ENCODE measurements at regions not wholly inside any gene's neighbourhood (a gene's known extent, or its start where the extent isn't known, plus 50 kb on each side); places are given as distances from the start of the nearest gene placed in this dataset.
"Not testable (repeated sequence)": the region's sequence is repeated elsewhere in the genome, so short reads cannot be mapped to it uniquely, and the experiment has no call there.

DNA sequence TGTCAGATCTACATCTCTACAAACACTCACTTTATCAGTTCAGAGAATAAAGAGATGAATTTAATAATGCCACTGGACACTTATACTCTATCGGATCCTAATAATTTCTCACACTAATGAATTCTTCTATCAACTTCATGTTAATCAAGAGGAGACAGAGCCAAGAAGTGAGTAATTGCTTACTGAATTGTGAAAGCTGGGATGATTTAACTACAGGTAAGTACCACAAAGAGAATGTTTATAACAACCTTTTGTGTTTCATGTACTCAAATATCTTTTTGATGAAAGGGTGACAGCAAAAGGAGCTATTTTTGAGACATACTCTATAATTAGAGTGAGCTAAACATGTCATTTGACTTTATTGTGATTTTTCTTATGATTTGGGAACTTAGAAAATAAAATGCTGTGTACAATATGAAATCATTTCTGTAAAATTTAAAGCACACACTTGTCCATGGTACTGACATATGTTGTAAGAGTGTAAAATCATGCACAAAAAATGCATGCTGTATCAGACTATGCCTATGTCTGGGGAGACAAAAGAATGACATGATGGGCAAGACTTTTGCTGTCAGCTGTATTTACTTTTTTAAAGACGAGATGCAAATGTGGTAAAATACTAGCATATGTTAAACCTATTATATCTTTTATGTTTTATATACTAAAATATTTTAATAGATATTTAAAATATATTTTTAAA, 361.2 kb downstream of the CCER1 start:
- no peak for DNase-seq (ENCODE audit: low read depth)

DNA sequence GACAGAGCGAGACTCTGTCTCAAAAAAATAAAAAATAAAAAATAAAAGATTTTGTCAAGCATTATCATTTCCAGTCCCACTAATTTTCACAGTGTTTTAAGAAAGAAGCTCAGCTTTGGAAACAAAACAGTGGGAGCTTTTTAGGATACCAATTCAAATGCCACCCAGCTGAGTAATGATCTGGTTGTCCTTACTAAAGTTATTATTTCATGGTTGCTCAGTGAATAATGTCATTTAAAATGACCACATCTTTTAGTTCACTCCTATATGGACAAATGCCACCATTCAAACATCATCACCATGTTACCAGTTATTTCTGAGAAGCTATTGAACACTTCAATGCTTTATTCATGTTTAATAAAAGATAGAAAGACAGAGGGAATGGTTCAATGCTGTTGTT, 365.0 kb downstream of the CCER1 start:
- DNase-seq (ENCODE audit: low read depth): no peak

DNA sequence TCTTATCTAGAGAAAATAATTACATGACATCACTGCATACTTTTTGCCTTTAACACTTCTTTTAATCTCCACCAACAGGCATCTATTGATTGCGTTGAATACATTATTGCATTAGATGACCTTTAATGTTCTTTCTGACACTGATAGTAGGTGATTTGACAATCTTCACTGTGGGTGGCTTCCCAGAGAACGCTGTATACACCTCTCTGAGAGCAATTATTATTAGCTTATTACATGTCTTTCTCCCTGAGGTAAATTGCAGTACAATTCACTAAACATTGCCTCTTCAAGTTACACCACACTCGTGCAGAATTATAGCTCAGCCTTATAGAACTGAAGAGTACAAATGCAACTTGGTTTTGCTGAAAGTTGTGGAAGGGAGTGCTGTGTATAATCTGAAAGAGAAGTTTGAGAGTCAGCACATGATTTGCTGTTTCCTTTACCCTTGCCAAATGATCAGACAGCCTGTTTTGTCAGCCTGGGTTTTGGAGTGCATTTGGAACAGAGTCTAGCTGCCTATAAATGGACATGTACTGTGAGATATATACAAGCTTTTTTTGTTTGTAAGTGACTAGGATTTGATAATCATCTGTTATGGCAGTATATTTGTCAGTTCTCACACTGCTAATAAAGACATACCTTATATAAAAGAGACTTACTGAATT, 369.2 kb downstream of the CCER1 start:
- DNase-seq (ENCODE audit: low read depth): no peak

DNA sequence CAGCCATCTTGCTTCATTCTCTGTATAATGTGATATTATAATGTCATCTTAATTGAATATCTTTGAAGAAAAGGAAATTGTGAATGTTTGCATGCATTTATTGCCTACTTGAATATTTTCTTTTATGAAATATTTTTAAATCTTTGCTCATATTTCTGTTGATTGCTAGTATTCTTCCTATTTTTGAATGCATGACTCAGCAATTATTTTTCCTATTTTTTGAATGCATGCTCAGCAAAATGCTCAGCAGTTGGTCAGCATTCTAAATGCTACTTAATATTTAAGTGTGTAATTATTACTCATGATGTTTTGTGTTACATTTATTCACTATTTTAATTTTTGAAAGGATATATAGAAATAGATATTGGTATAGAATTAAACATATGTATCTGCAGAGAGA, 378.3 kb downstream of the CCER1 start:
- DNase-seq (ENCODE audit: low read depth): no peak

DNA sequence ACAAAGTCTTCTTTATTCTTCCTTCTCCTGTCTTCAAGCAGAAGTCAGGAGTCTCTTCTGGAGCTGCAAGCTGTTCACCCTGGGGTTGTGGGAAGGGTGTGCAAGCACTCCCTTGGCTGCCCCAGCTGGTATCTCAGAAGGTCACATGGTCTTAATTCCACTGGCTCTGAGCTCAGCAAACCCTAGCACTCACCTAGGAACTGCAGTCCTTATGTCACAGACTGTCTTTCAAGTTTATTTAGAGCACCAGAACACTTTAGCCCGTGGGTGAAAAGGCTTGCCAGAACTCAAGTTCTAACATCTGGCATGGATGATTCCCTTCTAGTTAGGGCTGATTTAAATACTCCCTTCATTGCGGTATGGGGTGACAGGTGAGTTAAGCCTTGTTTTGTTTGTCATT, 379.0 kb downstream of the CCER1 start:
- DNase-seq (ENCODE audit: low read depth): no peak

DNA sequence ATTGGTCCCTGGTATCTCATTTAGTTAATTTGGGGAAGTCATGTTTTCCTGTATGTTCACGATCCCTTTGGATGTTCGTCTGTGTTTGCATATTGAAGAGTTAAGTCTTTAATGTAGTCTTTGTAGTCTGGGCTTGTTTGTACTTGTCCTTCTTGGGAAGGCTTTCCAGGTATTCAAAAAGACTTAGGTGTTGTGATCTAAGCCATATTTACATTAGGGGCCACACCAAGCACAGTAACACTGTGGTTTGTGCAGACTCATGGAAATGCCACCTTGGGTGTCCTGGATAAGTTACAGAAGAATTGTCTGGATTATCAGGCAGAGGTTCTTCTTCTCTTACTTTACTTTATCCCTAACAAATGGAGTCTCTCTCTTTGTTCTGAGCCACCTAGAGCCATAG, 380.3 kb downstream of the CCER1 start:
- DNase-seq (ENCODE audit: low read depth): no peak

DNA sequence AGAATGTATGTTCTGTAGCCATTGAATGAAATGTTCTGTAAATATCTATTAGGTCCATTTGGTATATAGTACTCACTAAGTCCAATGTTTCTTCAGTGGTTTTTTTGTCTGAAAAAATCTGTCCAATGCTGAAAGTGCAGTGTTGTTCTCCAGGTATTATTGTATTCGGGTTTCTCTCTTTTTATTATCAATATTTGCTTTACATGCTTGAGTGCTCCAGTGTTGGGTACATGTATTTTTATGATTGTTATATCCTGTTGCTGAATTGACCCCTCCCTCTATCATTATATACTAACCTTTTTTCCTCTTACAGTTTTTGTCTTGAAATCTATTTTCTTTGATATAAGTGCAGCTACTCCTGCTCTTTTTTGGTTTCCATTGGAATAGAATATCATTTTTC, 382.2 kb downstream of the CCER1 start:
- no peak for DNase-seq (ENCODE audit: low read depth)

DNA sequence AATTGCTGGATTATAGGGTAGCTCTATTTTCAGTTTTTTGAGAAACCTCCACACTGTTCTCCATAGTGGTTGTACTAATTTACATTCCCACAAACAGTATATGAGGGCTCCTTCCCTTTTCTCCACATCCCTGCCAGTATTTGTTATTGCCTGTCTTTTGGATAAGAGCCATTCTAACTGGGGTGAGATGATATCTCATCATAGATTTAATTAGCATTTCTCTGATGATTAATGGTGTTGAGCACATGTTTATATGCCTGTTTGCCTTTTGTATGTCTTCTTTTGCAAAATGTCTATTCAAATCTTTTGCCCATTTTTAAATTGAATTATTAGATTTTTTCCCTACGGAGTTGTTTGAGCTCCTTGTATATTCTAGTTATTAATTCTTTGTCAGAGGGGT, 385.3 kb downstream of the CCER1 start:
- DNase-seq (ENCODE audit: low read depth): no peak

DNA sequence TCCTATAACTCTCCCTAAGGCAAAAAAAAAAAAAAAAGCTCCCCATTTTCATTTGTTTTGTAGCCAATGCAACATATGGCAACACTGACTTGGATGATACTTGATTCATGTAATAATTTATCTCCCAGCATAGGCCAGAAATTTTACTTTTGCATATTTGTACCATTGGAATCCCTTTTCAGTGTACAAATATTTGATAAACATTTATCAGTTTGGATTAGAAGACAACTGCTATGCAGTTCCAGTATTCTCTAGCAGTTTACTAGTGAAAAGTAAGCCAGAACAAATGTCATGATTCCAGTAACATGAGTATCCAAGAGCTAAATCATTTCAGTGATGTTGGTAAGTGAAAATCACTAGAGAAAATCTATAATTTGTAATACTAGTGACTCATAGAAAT, 392.3 kb downstream of the CCER1 start:
- no peak for DNase-seq (ENCODE audit: low read depth)

DNA sequence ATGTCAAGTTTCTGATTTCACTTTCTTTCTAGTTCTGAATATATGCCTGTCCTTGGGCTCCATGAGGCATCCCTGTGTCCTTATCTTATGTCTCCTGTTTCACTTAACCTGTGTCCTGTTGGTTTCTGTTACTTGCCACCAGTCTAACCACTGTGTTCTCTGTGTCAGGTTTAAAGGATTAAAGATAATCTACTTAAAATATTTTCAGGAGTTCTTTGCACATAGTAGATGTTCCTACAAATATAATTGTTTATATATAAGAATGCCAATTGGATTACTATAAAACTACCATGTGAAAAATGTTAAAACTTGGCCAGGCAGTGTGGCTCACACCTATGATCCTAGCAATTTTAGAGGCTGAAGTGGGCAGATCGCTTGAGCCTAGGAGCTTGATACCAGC, 406.4 kb downstream of the CCER1 start:
- no peak for DNase-seq (ENCODE audit: low read depth)

DNA sequence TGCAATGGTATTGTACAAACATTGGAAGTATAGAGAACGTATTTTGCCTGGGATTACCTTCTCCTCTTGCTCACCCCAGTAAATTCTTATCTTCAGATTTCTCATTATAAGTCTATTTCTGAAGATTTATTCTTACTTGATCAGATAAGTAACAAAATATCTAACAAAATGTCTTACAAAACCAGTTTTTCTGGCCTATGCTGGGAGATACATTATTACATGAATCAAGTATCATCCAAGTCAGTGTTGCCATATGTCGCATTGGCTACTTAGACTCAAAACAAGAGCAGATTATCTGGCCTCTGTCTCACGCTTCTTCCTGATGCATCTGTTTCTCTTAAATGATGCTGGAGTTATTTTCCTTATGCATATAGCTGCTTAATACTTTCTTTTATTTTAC, 408.5 kb downstream of the CCER1 start:
- no peak for DNase-seq (ENCODE audit: low read depth)

DNA sequence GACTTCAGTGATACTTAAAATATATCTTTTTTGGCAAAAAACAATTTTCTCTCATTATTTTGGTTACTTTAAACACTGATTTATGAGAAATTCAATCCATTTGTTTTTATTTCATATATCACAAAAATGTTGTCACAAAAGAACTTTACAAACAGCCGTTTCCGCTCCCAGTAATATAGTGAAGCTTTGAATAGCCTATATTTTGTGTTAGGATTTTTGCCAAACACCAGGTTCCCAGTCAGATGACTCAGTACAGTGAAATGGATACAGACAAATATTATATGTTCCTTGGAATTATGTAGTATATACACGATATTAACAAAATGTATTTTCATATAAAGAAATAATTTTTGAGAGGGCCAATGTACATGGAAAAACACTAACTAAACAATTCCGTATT, 411.1 kb downstream of the CCER1 start:
- DNase-seq (ENCODE audit: low read depth): no peak

DNA sequence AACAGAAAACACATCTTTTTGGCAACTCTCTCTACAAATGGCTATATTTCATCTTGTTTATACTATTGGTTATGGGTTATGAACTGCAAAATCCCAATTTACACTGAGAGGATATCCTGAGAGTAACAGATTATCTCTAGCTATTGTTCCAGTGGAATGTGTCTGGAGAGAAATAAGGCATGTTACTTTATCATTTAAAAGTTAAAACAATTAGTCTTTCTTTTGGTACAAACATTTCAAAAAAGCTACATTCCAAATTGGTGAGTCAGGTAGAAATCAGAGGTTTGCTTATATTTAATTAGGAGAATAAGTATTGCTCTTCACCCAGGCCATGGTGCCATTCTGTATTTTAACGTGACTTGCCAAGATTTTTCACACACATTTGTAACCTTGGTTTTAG, 411.6 kb downstream of the CCER1 start:
- no peak for DNase-seq (ENCODE audit: low read depth)

DNA sequence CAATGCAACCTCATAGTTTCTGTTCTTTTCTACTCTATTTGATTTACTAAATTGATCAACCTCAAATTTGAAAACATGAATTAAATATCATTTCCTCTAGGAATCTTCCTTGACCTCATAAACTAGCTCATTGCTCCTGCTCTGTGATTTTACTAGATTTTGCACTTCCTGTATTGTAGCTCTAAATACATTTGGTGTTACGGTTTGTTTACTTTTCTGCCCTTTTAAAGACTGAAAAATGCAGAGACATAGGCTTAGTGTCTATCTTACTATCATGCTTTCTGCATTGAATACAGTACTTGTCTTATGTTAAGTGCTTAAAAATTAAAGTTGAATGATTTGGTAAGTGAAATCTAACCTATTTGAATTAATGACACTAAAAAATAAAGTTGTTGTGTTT, 412.1 kb downstream of the CCER1 start:
- DNase-seq (ENCODE audit: low read depth): not testable (repeated sequence)

DNA sequence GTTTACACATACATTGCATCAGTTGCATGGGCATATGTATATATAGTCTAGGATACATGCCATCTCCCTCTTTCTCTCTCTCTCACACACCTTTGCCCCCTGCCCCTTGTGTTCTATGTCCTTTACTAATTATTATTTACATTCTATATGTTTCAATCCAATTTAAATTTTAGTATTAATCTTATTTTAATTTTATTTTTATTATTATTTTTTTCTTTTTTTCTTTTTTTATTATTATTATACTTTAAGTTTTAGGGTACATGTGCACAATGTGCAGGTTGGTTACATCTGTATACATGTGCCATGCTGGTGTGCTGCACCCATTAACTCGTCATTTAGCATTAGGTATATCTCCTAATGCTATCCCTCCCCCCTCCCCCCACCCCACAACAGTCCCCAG, 421.1 kb downstream of the CCER1 start:
- not testable (repeated sequence) for DNase-seq (ENCODE audit: low read depth)

DNA sequence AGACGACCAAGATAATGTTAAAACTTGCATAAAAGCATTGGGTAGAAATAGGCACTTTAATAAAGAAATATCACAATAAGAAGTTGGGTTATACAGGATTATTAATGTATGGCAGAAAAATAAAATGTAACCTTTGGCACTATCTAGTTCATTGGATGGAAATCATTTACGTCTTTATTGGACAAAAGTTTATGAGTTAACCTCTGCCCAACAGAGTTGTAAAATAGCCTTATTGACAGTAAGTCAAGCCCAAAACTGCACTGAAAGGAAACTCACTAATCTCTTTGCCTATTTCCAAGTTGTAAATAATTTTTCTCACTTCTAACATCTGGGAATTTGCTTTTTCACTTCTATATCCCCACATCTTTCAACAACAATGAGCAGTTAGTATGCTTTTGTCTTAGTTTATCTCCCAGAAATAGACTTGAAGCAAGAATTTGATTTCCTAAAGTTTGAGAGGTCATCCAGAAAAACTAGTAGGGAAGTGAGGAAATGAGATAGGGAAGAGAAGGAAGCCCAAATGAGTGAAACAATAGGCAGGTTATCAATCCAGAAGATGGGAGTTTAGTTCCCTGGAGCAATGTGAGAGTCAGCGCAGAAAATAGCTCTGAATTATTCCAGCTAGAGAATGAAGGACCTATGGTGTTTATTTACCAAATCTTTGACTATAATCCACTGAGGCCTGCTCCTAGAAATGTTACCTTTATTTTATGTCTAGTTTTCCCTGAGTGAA, 434.8 kb downstream of the CCER1 start:
- no peak for DNase-seq (ENCODE audit: low read depth)

DNA sequence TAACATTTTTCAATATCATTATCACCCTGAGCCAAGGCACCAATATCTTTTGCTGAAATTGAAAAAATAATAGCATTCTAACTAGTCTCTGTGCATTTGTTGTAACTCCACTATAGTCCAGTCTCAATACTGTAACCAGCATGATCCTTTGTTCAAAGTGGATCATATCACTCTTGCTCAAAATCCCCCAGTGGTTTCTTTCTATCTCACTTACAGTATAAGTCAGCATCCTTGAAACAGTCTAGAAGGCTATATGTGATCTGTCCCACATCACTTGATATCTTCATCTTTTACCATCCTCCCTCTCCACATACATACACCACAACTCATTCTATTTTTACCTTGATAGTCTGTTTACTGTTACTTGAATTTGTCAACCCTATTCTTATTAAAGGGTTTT, 435.7 kb downstream of the CCER1 start:
- DNase-seq (ENCODE audit: low read depth): no peak

DNA sequence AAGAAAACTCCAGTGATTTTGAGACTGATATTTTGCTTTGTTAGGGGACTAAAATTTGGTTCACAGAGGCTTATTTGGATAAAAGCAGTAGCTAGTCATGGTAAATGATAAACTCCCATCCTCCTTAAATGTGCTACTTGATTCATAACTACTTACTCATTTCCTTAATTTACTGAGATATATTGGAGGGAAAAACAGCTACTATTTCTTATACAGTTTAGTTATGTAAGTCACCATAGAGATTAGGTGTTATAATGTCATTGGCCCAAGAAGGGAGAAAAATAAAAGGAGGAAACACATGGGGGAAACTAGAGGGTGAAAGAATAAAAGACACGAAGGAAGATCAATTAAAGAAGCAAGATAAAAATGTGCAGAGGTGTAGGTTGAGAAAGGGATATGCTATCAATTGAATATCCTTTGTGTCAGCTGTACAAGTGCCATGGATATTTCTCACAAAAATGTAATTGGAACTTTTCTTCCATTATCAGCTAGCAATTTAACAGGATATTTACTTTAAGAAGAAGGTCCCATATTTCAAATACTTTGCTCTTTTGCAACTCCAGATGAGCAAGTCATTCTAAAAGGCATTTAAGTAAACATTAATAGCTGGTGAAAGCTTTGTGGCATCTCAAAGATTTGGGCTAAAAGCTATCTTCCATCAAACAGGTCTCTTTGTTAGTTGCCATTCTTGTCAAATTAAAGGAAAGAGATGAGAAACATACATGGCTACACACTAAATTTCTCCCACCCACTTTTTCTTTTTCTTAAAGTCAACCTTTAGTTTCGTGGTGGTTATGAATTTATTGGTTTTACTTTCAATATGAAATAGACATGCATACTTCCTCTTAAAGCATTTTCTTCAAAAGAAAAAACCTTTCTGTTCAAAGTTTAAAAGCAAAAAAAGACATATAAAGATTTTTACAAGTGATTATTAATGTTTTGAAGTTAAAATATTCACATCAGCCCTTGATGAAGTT, 439.5 kb downstream of the CCER1 start:
- DNase-seq (ENCODE audit: low read depth): no peak

DNA sequence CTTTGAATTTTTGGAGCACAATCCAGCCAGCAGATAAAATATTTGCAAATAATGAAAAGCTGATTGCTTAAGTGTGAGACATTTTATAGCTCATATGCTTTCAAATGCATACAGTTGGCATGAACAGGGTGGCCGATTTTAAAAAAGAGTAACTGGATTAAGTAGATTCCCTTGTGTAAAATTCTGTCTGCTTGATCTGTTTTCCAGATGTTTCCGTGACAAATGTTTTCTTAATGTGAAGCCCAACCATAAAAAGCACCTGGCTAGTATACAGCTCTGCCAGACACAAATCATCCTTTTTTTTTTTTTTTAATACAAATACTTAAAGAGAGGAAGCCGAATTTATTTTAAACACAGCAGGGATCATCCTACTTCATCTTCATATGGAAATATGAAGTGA, 440.7 kb downstream of the CCER1 start:
- no peak for DNase-seq (ENCODE audit: low read depth)

DNA sequence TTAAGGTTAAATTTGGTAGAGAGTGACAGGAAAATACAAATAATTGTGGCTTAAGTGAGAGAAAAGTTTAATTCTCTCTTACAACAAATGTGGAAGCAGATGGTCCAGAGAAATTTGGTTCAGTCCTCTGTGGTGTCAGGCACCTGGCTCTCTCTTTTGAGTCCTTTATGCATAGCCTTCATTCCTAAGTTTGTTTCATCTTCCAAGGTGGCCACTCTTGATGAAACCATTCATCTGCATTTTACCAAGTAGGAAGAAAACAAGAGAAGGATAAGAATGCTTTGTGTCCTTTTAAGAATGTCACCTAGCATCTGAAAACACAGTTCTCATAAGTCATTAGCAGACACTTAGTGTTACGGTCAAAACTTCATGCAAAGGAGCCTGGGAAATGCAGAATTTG, 442.5 kb downstream of the CCER1 start:
- no peak for DNase-seq (ENCODE audit: low read depth)

DNA sequence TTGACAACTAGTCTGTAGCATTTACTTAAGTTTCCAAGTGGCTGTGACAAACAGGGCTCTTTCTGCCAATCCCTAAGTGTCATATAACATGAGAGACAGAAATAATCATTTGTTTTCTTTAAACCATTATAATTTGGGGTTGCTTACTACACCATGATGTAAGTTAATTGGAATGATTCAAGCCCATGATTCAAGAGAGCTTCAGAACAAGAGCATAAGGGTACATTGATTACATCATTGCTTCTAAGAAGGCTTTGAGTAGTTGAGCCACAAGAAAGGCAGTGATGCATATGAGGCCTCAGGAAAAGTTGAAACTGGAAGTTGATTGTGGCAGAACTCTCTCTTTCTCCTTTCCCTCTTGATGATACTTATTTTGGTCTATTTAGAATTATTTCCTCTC, 444.0 kb downstream of the CCER1 start:
- DNase-seq (ENCODE audit: low read depth): no peak

DNA sequence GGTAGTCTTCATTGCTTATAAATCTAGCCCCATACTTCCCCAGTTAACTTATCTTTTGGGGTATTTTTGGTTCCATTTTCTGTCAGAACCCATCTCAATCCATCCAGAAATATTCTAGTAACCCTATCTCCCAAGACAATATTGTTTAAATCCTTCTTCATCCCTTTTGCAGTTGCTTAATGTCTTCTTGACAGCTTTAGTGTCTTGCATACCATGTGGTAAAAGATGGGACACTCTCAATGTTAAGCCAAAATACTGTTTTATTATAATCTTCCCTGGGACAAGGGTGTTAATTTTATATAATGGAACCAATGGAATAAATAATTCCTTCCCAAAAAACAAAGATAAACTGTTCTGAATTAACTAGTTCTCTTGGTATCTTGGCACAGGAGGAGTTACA, 450.2 kb downstream of the CCER1 start:
- DNase-seq (ENCODE audit: low read depth): no peak
